Karpas-422 (cell line): ENCODE measurements at regions not wholly inside any gene's neighbourhood (a gene's known extent, or its start where the extent isn't known, plus 50 kb on each side); places are given as distances from the start of the nearest gene placed in this dataset.

ENCODE experiments used
- DNase-seq: peaks from one replicate; pipeline ENCODE4 v3.0.0-alpha.2; 2015
- H2AFZ ChIP-seq: fragments of 200-600 bp; sonication (generic); 2 replicates; pipeline ENCODE4 v1.6.1; 2014; ENCODE audit warnings: antibody characterized with exemption, low read length, mixed read lengths
- H3K27ac ChIP-seq: fragments of 200-600 bp; sonication (generic); 2 replicates; pipeline ENCODE4 v1.5.1; 2014; ENCODE audit warnings: mild to moderate bottlenecking, low read length, moderate library complexity
- H3K27me3 ChIP-seq: fragments of 200-600 bp; sonication (generic); 2 replicates; pipeline ENCODE4 v1.6.1; 2014; ENCODE audit warnings: low read length, mixed read lengths
- H3K36me3 ChIP-seq: fragments of 200-600 bp; sonication (generic); 2 replicates; pipeline ENCODE4 v1.6.1; 2014; ENCODE audit warnings: low read length, mixed read lengths; ENCODE audit not compliant: insufficient read depth
- H3K4me1 ChIP-seq: fragments of 200-600 bp; sonication (generic); 2 replicates; pipeline ENCODE4 v1.6.1; 2014; ENCODE audit warnings: mild to moderate bottlenecking, low read length, mixed read lengths
- H3K4me2 ChIP-seq: fragments of 200-600 bp; sonication (generic); 2 replicates; pipeline ENCODE4 v1.6.1; 2014; ENCODE audit warnings: low read length, low read depth, mild to moderate bottlenecking; ENCODE audit not compliant: poor library complexity, severe bottlenecking
- H3K4me3 ChIP-seq: fragments of 200-600 bp; sonication (generic); 2 replicates; pipeline ENCODE4 v1.5.1; 2014; ENCODE audit warnings: mild to moderate bottlenecking, antibody characterized with exemption, low read length, mixed read lengths
- H3K79me2 ChIP-seq: fragments of 200-600 bp; sonication (generic); 2 replicates; pipeline ENCODE4 v1.6.1; 2014; ENCODE audit warnings: mild to moderate bottlenecking, low read length, mixed read lengths
- H3K9ac ChIP-seq: fragments of 200-600 bp; sonication (generic); 2 replicates; pipeline ENCODE4 v1.6.0; 2014; ENCODE audit warnings: low read length
- H3K9me2 ChIP-seq: fragments of 200-600 bp; sonication (generic), shearing (Covaris generic); replicated peaks from 2 replicates; pipeline ENCODE4 v1.6.0; 2014; ENCODE audit warnings: mild to moderate bottlenecking, low read length, moderate library complexity; ENCODE audit not compliant: insufficient read depth
- H3K9me3 ChIP-seq: fragments of 300-700, 200-600 bp; sonication (generic); 2 replicates; pipeline ENCODE4 v1.6.1; 2014; ENCODE audit warnings: low read length, mixed read lengths
- H4K20me1 ChIP-seq: fragments of 200-600 bp; sonication (generic); 2 replicates; pipeline ENCODE4 v1.6.1; 2014; ENCODE audit warnings: mild to moderate bottlenecking, antibody characterized with exemption, low read length, low read depth; ENCODE audit not compliant: insufficient read depth

DNA sequence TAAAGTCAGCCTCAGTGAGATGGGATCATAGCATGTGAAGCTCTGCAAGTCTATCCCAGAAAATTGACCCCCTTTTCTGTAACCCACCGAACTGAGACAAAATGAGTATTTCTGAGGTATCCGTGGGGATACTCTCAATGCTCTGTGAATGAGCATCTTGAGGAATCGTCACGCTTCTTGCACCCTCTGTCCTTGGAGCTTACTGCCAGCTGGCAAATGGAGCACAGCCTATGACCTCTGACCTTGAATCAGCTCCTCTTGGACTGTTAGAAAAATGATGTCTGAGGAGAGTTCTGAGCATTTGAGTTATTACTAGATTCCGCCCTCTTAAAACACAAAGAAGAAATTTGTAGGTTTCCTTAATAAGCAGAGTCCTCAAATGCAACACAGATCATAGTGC lies 342.1 kb downstream of the ZFHX3 start:
- no peaks in the 10 kb centered on the region for H3K79me2 ChIP-seq
- H3K36me3 ChIP-seq = no peaks in the 10 kb centered on the region
- H2AFZ ChIP-seq = no peak overlapping the region
- no peaks in the 10 kb centered on the region for H3K27me3 ChIP-seq
- no peak overlapping the region for H3K27ac ChIP-seq
- H3K9ac ChIP-seq = no peak overlapping the region
- no peak overlapping the region for H3K4me2 ChIP-seq
- no peak for DNase-seq
- no peaks in the 10 kb centered on the region for H4K20me1 ChIP-seq
- H3K4me3 ChIP-seq = no peak overlapping the region
- no peaks in the 10 kb centered on the region for H3K9me2 ChIP-seq
- H3K4me1 ChIP-seq = no peaks in the 10 kb centered on the region
- H3K9me3 ChIP-seq = peaks cover 12% of the 10 kb centered on the region; the same call in 1 of the 2 replicates

DNA sequence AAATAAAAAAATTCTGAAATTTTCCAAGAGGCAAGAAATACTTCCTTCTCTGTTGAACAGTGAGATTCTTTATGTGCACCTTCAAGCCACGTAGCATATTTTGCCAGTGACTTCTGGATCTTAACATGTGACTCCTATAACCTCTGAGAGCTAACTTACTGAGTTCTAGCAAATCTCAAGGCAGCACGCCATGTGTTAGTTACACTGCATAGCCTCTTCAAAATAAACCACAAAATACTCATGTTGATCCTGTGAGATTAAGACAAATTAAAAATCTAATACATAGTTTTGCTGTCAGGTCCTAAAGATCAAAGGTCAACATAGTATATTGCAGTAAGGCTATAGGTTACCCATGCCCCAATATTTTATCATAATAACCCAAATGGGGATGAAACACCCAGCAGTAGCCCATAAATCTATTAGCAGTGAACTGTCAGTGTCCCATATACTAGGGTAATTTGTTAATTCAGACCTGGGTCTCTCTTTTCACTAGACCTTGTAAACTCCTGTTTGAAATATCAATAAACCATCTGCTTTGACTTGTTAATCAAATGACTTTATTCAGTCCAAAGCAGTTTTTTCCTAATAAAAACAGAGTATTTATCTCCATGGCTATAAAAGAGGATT lies 343.1 kb downstream of the ZFHX3 start:
- Histone ChIP-seq H3K27me3 (no peaks in the 10 kb centered on the region), H3K9me3 (peaks cover 9% of the 10 kb centered on the region; the same call in 1 of the 2 replicates)
- no peak for DNase-seq

DNA sequence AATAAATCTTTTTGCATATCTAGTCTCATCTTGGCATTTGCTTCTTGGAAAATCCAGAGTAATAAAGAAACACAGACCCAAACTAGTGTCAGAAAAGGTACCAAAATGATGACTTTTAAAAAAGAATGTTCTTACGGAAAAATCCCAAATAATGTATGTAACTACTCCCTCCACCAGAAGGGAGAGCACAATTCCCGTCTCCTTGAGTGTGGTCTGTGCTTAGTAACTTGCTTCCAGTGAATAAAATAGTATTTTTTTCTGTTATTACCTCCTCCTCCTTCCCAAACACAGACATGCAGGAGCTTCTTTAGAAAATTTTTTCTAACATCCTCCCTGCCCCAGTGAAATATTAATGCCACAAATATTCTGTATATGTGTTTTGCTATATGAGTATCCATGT lies 358.1 kb downstream of the ZFHX3 start:
- Histone ChIP-seq H3K4me2 (no peak overlapping the region), H3K9me2 (no peaks in the 10 kb centered on the region), H3K9ac (no peak overlapping the region), H3K36me3 (no peaks in the 10 kb centered on the region), H3K79me2 (no peaks in the 10 kb centered on the region), H3K27me3 (no peaks in the 10 kb centered on the region), H4K20me1 (no peaks in the 10 kb centered on the region), H3K27ac (no peak overlapping the region), H3K4me1 (no peaks in the 10 kb centered on the region), H3K9me3 (peaks cover 4% of the 10 kb centered on the region; the same call in 1 of the 2 replicates), H2AFZ (no peak overlapping the region), H3K4me3 (no peak overlapping the region)
- no peak for DNase-seq

More for the DNA sequence above, 343.1 kb downstream of the ZFHX3 start:
- no peak overlapping the region for H3K4me3 ChIP-seq
- no peaks in the 10 kb centered on the region for H4K20me1 ChIP-seq
- H3K9ac ChIP-seq = no peak overlapping the region
- H3K27ac ChIP-seq = no peak overlapping the region
- H3K4me2 ChIP-seq = no peak overlapping the region
- no peaks in the 10 kb centered on the region for H3K4me1 ChIP-seq
- no peak overlapping the region for H2AFZ ChIP-seq
- no peaks in the 10 kb centered on the region for H3K79me2 ChIP-seq
- no peaks in the 10 kb centered on the region for H3K36me3 ChIP-seq
- H3K9me2 ChIP-seq = no peaks in the 10 kb centered on the region

DNA sequence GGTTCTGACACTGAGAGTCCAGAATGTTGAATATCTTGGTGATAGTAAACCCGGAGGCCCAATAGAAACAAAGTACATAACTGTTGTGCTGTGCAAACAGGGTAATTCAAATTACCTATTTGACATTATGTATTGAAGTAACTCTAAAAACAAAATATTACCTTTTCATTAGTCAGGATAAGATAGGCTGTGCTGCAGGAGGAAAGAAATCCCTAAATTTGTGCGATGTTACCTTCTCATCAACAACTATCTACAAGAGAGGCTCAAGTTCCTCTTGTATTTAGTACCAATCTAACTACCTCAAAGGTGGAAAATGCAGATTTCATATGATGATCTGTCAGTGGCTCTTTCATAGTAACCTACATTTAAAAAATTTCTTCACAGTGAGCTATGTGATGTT lies 367.2 kb downstream of the ZFHX3 start:
- Histone ChIP-seq H3K79me2 (no peaks in the 10 kb centered on the region), H3K4me1 (peaks cover 6% of the 10 kb centered on the region; the same call in 1 of the 2 replicates)

DNA sequence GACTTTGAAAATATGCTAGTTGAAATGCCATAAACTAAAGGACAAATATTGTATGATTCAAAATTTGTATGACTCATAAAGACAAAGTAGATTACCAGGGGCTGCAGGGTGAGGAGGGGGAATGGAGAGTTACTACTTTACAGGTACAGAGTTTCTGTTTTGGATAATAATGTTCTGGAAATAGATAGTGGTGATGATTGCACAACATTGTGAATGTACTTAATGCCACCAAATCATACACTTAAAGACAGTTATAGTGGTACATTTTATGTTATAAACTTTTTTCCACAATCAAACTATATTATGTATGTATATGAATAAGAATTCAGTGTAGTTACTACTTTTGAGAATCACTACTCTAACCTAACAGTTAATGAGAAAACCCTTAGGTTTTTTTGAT lies 368.1 kb downstream of the ZFHX3 start:
- Histone ChIP-seq H2AFZ (no peak overlapping the region), H3K9me2 (no peaks in the 10 kb centered on the region), H3K36me3 (no peaks in the 10 kb centered on the region), H3K4me3 (no peak overlapping the region), H3K4me2 (no peak overlapping the region), H3K9me3 (no peaks in the 10 kb centered on the region), H3K79me2 (no peaks in the 10 kb centered on the region), H3K27ac (no peak overlapping the region), H3K9ac (no peak overlapping the region), H4K20me1 (no peaks in the 10 kb centered on the region), H3K27me3 (no peaks in the 10 kb centered on the region), H3K4me1 (peaks cover 6% of the 10 kb centered on the region; the same call in 1 of the 2 replicates)
- no peak for DNase-seq

More for the DNA sequence above, 367.2 kb downstream of the ZFHX3 start:
- H3K4me3 ChIP-seq = no peak overlapping the region
- H3K27me3 ChIP-seq = no peaks in the 10 kb centered on the region
- H3K9ac ChIP-seq = no peak overlapping the region
- H3K9me3 ChIP-seq = no peaks in the 10 kb centered on the region
- no peaks in the 10 kb centered on the region for H3K9me2 ChIP-seq
- H3K27ac ChIP-seq = no peak overlapping the region
- no peak for DNase-seq
- no peaks in the 10 kb centered on the region for H3K36me3 ChIP-seq
- H2AFZ ChIP-seq = no peak overlapping the region
- H3K4me2 ChIP-seq = no peak overlapping the region
- H4K20me1 ChIP-seq = no peaks in the 10 kb centered on the region

DNA sequence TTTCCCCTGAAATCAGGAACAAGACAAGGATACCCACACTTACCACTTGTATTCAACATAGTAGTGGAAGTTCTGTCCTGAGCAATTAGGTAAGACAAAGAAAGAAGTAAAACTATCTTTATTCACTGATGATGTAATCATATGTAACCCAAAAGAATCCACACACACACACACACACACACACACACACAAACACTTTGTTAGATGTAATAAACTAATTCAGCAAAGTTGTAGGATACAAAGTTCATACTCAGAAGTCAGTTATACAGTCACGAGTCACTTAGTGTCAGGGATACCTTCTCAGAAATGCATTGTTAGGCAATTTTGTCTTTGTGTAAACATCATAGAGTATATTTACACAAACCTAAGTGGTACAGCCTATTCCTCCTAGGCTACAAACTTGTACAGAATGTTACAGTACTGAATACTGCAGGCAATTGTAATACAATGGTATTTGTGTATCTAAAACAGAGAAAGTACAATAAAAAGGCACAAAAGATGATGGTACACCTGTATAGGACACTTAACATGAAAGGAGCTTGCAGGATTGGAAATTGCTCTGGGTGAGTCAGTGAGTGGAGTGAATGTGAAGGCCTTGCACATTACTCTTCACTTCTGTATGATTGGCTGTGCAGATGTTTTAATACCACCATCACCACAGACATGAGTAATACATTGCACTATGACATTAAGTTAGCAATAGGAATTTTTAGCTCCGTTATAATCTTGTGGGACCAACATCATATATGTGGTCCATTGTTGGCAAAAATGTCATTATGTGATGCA lies 370.1 kb downstream of the ZFHX3 start:
- no peak overlapping the region for H2AFZ ChIP-seq

DNA sequence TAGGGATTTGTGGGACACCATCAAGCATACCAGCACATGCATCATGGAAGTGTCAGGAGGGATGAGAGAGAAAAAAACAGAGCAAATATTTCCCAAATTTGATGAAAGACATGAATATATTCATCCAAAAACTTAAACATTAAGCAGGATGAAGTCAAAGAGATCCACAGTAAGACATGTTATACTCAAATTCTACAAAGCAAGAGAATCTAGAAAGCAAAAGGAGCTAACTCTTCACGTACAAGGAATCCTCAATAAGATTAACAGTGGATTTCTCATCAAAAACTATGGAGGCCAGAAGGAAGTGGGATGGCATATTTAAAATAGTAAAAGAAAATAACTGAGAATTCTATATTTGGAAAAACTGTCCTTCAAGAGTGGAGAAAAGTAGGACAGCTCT lies 374.8 kb downstream of the ZFHX3 start:
- H3K9me3 ChIP-seq = peaks cover 9% of the 10 kb centered on the region
- no peak overlapping the region for H3K27ac ChIP-seq
- no peaks in the 10 kb centered on the region for H3K9me2 ChIP-seq
- H3K4me2 ChIP-seq = no peak overlapping the region
- no peak for DNase-seq
- H2AFZ ChIP-seq = no peak overlapping the region
- peaks cover 5% of the 10 kb centered on the region; the same call in 1 of the 2 replicates for H3K79me2 ChIP-seq
- no peaks in the 10 kb centered on the region for H3K27me3 ChIP-seq
- no peaks in the 10 kb centered on the region for H4K20me1 ChIP-seq
- H3K4me1 ChIP-seq = no peaks in the 10 kb centered on the region
- no peak overlapping the region for H3K9ac ChIP-seq
- 0 out of 2 replicates have a peak, but pooled peaks cover 8% of the 10 kb centered on the region for H3K36me3 ChIP-seq
- no peak overlapping the region for H3K4me3 ChIP-seq

More for the DNA sequence above, 370.1 kb downstream of the ZFHX3 start:
- Histone ChIP-seq H3K9ac (no peak overlapping the region), H3K4me3 (no peak overlapping the region), H3K27me3 (no peaks in the 10 kb centered on the region), H3K9me2 (no peaks in the 10 kb centered on the region), H4K20me1 (no peaks in the 10 kb centered on the region), H3K79me2 (no peaks in the 10 kb centered on the region), H3K4me2 (no peak overlapping the region), H3K27ac (no peak overlapping the region), H3K9me3 (peaks cover 5% of the 10 kb centered on the region), H3K36me3 (no peaks in the 10 kb centered on the region), H3K4me1 (no peaks in the 10 kb centered on the region)
- no peak for DNase-seq

DNA sequence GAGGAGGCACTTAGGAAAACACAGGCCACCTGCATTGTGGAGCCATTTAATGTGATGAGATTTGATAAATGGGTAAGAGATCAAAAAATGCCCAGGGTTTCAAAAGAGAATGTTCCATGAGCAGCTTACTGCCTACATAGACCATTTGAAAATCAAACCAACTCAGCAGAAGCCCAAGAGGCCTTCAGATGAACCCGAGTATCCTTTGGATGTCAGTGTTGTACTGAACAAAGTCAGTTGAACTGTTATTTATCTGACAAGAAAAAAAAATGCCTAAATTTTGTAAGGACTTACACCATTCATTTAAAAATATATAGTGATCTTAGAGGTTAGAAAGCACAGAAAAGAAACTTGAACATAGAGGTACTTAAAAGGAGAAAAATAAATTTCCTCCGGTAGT lies 381.7 kb downstream of the ZFHX3 start:
- no peak overlapping the region for H3K27ac ChIP-seq

More for the DNA sequence above, 381.7 kb downstream of the ZFHX3 start:
- no peak overlapping the region for H2AFZ ChIP-seq
- no peaks in the 10 kb centered on the region for H3K27me3 ChIP-seq
- 0 out of 2 replicates have a peak, but pooled peaks cover 8% of the 10 kb centered on the region for H3K36me3 ChIP-seq
- H3K4me1 ChIP-seq = peaks cover 20% of the 10 kb centered on the region
- peak overlapping the region; percentile 86 for H3K4me2 ChIP-seq
- no peaks in the 10 kb centered on the region for H3K9me2 ChIP-seq
- peaks cover 41% of the 10 kb centered on the region for H3K79me2 ChIP-seq
- no peaks in the 10 kb centered on the region for H4K20me1 ChIP-seq
- no peak for DNase-seq
- no peaks in the 10 kb centered on the region for H3K9me3 ChIP-seq
- H3K9ac ChIP-seq = no peak overlapping the region; the same call in 1 of the 2 replicates
- peak overlapping the region; percentile 94; the same call in 1 of the 2 replicates for H3K4me3 ChIP-seq
